CD4-positive, alpha-beta T cell treated with Interleukin-4 for 4 hours (primary cell): ENCODE measurements at regions not wholly inside any gene's neighbourhood (a gene's known extent, or its start where the extent isn't known, plus 50 kb on each side); places are given as distances from the start of the nearest gene placed in this dataset.
"Not testable (repeated sequence)": the region's sequence is repeated elsewhere in the genome, so short reads cannot be mapped to it uniquely, and the experiment has no call there.

Source experiments
- DNase-seq: peaks from one replicate; pipeline ENCODE4 v3.0.0-alpha.2; 2020

- not testable (repeated sequence) for DNase-seq
Measured at GRCh38 chr21:8194042-8194441, 2327.3 kb upstream of the TPTE start.

GRCh38 chr21:8197377-8198027 lies 2323.9 kb upstream of the TPTE start:
- not testable (repeated sequence) for DNase-seq

GRCh38 chr21:8205094-8205891 lies 2316.1 kb upstream of the TPTE start:
- not testable (repeated sequence) for DNase-seq

GRCh38 chr21:8205892-8206188 lies 2315.5 kb upstream of the TPTE start:
- DNase-seq, result not testable (repeated sequence)

- peak; percentile 12 for DNase-seq
Measured at GRCh38 chr21:8212986-8213550, 2308.3 kb upstream of the TPTE start.

GRCh38 chr21:8214539-8214938 lies 2306.8 kb upstream of the TPTE start:
- not testable (repeated sequence) for DNase-seq

DNA sequence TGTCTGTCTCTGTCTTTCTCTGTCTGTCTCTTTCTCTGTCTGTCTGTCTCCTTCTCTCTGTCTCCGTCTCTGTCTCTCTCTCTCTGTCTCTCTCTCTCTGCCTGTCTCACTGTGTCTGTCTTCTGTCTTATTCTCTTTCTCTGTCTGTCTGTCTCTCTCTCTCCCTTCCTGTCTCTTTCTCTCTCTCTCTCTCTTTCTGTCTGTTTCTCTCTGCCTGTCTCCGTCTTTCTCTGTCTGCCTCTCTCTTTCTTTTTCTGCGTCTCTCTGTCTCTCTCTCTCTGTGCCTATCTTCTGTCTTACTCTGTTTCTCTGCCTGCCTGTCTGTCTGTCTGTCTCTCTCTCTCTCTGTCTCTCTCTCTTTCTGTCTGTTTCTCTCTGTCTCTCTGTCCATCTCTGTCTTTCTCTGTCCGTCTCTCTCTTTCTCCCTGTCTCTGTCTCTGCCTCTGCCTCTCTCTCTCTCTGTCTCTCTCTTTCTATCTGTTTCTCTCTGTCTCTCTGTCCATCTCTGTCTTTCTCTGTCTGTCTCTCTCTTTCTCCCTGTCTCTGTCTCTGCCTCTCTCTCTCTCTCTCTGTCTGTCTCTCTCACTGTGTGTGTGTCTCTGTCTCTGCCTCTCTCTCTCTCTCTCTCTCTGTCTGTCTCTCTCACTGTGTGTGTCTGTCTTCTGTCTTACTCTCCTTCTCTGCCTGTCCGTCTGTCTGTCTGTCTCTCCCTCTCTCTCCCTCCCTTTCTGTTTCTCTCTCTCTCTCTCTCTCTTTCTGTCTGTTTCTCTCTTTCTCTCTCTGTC lies 2291.8 kb upstream of the TPTE start:
- DNase-seq, result not testable (repeated sequence)

- DNase-seq, result not testable (repeated sequence)
Measured at GRCh38 chr21:8231252-8231651, 2290.1 kb upstream of the TPTE start.

DNA sequence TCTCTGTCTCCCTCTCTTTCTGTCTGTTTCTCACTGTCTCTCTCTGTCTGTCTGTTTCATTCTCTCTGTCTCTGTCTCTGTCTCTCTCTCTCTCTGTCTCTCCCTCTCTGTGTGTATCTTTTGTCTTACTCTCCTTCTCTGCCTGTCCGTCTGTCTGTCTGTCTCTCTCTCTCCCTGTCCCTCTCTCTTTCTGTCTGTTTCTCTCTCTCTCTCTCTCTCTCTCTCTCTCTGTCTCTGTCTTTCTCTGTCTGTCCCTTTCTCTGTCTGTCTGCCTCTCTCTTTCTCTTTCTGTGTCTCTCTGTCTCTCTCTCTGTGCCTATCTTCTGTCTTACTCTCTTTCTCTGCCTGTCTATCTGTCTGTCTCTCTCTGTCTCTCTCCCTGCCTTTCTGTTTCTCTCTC lies 2288.4 kb upstream of the TPTE start:
- DNase-seq, result not testable (repeated sequence)

- not testable (repeated sequence) for DNase-seq
Measured at GRCh38 chr21:8234059-8234458, 2287.3 kb upstream of the TPTE start.

DNA sequence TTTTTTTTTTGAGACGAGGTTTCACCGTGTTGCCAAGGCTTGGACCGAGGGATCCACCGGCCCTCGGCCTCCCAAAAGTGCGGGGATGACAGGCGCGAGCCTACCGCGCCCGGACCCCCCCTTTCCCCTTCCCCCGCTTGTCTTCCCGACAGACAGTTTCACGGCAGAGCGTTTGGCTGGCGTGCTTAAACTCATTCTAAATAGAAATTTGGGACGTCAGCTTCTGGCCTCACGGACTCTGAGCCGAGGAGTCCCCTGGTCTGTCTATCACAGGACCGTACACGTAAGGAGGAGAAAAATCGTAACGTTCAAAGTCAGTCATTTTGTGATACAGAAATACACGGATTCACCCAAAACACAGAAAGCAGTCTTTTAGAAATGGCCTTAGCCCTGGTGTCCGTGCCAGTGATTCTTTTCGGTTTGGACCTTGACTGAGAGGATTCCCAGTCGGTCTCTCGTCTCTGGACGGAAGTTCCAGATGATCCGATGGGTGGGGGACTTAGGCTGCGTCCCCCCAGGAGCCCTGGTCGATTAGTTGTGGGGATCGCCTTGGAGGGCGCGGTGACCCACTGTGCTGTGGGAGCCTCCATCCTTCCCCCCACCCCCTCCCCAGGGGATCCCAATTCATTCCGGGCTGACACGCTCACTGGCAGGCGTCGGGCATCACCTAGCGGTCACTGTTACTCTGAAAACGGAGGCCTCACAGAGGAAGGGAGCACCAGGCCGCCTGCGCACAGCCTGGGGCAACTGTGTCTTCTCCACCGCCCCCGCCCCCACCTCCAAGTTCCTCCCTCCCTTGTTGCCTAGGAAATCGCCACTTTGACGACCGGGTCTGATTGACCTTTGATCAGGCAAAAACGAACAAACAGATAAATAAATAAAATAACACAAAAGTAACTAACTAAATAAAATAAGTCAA lies 2276.4 kb upstream of the TPTE start:
- not testable (repeated sequence) for DNase-seq

- DNase-seq, result not testable (repeated sequence)
Measured at GRCh38 chr21:8245642-8246402, 2275.6 kb upstream of the TPTE start.

DNA sequence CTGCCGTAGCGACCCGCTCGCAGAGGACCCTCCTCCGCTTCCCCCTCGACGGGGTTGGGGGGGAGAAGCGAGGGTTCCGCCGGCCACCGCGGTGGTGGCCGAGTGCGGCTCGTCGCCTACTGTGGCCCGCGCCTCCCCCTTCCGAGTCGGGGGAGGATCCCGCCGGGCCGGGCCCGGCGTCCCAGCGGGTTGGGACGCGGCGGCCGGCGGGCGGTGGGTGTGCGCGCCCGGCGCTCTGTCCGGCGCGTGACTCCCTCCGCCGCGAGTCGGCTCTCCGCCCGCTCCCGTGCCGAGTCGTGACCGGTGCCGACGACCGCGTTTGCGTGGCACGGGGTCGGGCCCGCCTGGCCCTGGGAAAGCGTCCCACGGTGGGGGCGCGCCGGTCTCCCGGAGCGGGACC lies 2269.7 kb upstream of the TPTE start:
- not testable (repeated sequence) for DNase-seq

DNA sequence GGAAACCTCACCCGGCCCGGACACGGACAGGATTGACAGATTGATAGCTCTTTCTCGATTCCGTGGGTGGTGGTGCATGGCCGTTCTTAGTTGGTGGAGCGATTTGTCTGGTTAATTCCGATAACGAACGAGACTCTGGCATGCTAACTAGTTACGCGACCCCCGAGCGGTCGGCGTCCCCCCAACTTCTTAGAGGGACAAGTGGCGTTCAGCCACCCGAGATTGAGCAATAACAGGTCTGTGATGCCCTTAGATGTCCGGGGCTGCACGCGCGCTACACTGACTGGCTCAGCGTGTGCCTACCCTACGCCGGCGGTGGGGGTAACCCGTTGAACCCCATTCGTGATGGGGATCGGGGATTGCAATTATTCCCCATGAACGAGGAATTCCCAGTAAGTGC lies 2266.3 kb upstream of the TPTE start:
- DNase-seq, result not testable (repeated sequence)

- not testable (repeated sequence) for DNase-seq
Measured at GRCh38 chr21:8257083-8257799, 2264.1 kb upstream of the TPTE start.

GRCh38 chr21:8260065-8260627 lies 2261.2 kb upstream of the TPTE start:
- not testable (repeated sequence) for DNase-seq
